ES-I3 (cell line): ENCODE measurements at regions not wholly inside any gene's neighbourhood (a gene's known extent, or its start where the extent isn't known, plus 50 kb on each side); places are given as distances from the start of the nearest gene placed in this dataset.

ENCODE experiments used
- H3K36me3 ChIP-seq: 2 replicates; pipeline ENCODE4 v1.6.1; 2013; ENCODE audit warnings: mild to moderate bottlenecking, low read length, control low read depth, moderate library complexity; ENCODE audit not compliant: insufficient read depth
- H3K4me1 ChIP-seq: 2 replicates; pipeline ENCODE4 v1.6.1; 2013; ENCODE audit warnings: mild to moderate bottlenecking, control low read depth, low read length; ENCODE audit not compliant: insufficient read depth
- H3K9ac ChIP-seq: 2 replicates; pipeline ENCODE4 v1.6.1; 2013; ENCODE audit warnings: low read depth, mild to moderate bottlenecking, low read length, moderate library complexity
- H3K9me3 ChIP-seq: 2 replicates; pipeline ENCODE4 v1.6.1; 2013; ENCODE audit warnings: mild to moderate bottlenecking, low read length, moderate library complexity; ENCODE audit not compliant: control insufficient read depth, insufficient read depth

DNA sequence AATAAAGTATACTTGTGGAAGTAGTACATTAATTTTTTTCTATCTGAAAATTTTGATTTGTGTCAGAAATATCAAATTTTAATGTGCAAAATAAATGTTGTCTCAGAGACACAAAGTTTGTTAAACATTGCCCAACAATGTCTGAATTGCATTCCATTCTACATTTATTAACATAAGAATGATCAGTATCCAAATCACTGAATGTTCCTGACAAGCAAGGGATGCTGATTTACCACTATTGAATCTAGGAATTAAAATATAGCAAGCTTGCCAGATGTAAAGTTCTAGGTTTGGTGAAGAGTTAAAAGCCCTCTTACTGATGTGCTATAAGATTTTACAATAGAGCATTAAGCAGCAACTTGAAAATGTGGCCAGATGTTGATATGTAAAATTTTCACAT lies 489.2 kb upstream of the CTSO start:
- H3K36me3 ChIP-seq = no peaks in the 10 kb centered on the region
- no peaks in the 10 kb centered on the region for H3K9me3 ChIP-seq
- H3K9ac ChIP-seq = no peak overlapping the region
- no peaks in the 10 kb centered on the region for H3K4me1 ChIP-seq

DNA sequence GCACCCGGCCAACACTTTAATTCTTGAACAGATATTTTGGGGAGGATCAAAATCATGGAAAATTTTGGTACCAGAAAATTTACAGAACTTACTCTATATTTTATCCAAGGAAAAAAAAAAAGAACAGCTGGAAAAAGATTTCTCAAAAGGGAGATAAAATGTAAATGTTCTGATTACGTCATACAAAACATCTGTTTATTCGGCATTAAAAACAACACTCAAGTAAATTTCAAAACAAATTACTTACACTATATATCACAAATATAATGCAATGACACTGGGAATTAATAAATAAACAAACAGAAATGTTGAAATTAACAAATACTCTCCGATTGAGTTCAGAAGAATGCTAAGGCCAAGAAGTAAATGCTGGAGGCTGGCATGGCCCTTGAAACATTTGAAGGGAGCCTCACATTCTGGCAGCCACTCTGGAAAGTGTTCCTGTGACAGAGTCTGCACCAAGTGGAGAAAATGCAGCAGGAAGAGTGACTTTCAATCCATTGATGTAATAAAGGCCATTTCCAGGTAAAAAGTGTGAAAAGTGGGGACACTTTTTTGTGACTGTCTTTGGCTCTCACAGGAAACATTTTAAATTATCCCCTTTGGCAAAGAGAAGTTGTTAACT lies 486.0 kb upstream of the CTSO start:
- Histone ChIP-seq H3K9ac (no peak overlapping the region), H3K4me1 (no peaks in the 10 kb centered on the region), H3K36me3 (no peaks in the 10 kb centered on the region), H3K9me3 (no peaks in the 10 kb centered on the region)

DNA sequence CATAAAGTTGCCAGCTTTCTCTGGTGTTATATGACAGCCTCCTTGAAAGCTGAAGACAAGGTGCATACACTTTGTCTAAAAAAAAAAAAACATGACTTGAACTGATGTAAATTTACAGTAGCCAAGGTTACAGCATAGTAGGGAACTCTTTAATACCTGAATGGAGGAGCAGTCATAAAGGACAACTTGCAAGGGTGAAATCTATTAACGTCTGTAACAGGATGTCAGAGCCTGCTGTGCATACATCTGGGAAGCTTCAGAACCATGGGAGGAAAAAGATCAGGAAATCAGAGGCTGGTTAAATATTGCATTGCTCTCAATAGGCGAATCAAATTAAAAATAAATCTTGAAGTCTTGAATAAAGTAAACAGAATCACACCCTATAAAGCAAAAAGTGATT lies 484.0 kb upstream of the CTSO start:
- Histone ChIP-seq H3K9me3 (no peaks in the 10 kb centered on the region), H3K36me3 (no peaks in the 10 kb centered on the region), H3K9ac (no peak overlapping the region), H3K4me1 (no peaks in the 10 kb centered on the region)

DNA sequence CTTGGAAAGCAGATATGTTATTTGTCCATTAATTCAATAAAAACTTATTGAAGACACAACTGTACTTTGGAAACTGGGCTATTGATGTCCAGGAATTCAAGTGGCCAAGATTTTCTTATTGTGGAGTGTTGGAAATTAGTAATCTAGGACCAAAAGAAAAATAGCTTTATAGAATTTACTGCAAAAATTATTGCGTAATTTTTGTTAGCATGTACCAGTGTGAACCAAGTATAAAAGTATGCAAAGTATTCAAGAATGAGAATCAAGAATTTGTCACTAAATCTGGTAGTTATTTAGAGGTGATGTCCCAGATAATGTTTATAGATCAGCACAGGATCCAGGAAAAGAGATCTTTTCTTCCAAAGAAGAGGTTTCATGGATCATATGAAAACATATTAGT lies 468.9 kb upstream of the CTSO start:
- no peaks in the 10 kb centered on the region for H3K4me1 ChIP-seq
- no peak overlapping the region for H3K9ac ChIP-seq
- H3K9me3 ChIP-seq = no peaks in the 10 kb centered on the region
- no peaks in the 10 kb centered on the region for H3K36me3 ChIP-seq

DNA sequence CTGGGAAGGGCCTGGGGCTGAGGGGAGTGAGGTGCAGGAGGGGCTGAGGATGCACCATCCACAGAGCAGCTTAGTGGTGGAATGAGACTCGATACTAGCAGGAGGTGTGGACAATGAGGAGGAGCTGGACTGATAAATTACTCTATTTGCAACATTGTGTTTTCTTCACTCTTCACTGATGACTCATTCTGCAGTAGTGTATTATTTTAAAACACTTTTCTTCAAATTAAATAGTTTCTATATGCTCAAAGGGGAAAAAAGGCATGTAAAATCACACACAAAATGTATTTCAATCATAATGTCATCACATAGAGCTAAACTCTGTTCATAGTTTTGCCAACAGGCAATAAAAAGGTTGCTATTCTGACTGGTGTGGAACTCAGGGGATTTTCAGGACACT lies 467.0 kb upstream of the CTSO start:
- Histone ChIP-seq H3K9me3 (no peaks in the 10 kb centered on the region), H3K4me1 (no peaks in the 10 kb centered on the region), H3K9ac (no peak overlapping the region), H3K36me3 (no peaks in the 10 kb centered on the region)

DNA sequence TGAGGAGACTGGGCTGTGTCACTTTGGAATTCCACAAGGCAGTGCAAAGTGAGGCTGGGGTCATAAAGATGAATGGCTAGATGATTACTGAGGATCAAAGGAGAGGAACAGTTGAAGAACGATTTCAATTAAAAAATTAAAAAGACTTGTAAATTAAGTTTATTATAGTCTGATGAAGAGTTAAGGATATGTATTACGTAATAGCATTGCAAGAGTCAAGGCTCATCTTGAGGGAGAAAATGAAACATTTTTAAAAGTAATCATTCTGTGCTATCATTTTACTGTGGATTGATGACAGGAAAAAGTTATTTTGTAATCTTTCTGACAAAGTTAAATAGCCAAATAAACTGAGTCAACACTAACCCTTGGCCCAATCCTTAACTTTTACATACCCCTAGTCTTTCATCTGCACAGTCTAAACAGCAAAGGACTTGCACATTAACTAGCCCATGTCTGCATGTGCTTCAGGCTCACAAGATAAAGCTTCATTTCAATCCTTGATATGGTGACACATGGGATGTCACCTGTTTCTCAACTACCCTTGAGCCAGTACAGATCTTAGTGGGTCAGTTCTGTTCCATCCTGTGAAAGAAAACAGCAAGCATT lies 465.5 kb upstream of the CTSO start:
- no peak overlapping the region for H3K9ac ChIP-seq
- no peaks in the 10 kb centered on the region for H3K9me3 ChIP-seq
- H3K36me3 ChIP-seq = no peaks in the 10 kb centered on the region
- H3K4me1 ChIP-seq = no peaks in the 10 kb centered on the region

DNA sequence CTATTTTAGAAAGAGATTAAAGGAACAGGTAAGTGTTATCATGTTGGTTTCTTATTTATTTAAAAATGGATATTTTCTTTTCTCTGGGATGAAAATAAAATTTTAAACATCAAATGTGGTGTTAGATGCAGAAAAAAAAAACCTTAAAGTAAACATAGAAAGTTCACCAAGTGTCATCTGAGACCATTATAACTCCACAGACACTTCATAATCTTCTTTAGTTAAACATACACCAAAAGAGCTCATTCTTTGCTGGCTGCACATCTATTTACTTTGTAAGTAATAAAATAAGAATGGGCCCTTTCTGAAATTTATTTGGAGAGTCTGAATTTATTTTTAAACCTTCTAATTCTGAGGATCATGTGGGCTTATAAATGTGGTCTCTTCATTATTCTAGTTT lies 460.7 kb upstream of the CTSO start:
- H3K9ac ChIP-seq = no peak overlapping the region
- no peaks in the 10 kb centered on the region for H3K9me3 ChIP-seq
- no peaks in the 10 kb centered on the region for H3K36me3 ChIP-seq

DNA sequence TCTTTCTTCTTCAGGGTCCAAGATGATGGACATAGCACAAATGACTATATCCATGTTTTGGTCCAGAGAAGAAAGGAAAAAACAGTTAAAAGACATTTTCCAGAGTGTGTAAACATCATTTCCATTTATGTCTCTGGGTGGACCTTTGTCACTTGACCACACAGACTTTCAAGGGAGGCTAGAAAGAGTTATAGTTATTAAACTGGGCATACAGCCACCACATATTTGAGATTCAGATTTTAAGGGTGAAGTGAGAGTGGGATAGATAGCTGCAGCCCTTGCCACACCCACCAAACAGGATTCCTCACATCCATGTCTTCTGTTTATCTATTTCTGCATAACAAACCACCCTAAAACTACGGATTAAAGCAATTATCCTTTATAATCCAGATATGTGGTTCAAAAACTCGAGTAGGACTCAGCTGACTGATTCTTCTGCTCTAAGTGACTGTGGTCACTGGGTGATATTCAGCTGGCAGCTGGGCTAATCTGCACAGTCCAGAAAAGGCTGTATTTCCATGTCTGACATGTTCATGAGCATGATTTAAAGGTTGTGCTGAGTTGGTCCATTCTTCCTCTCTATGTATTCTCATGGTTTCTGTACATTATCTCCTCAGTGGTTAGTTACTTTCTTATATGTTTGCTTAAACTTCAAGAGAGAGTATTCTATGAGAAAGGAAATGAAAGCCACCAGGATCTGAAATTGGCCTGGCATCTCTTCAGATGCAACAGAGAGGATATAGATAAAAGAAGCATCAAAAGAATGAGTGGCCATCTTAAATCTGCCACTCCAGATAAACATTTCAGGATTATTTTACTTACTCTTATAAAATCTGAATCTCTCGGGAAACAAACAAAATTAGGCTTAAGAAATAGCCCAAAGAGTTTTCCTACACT lies 459.8 kb upstream of the CTSO start:
- H3K36me3 ChIP-seq = no peaks in the 10 kb centered on the region
- H3K4me1 ChIP-seq = no peaks in the 10 kb centered on the region
- no peak overlapping the region for H3K9ac ChIP-seq
- H3K9me3 ChIP-seq = no peaks in the 10 kb centered on the region

More for the DNA sequence above, 460.7 kb upstream of the CTSO start:
- no peaks in the 10 kb centered on the region for H3K4me1 ChIP-seq

DNA sequence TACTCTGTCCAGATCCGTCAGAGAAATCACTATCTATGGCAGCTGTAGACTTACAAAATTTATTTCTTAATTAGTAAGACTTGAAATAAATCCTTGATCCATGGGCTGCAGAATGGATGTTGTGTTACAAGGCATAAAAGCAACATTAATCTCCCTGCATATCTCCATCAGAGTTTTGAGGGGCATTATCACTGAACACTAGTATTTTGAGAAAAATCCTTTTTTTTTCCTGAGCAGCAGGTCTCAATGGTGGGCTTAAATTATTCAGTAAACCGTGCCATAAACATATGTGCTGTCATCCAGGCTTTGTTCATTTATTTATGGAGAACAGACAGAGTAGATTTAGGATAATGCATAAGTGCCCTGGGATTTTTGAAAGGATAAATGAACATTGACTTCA lies 457.9 kb upstream of the CTSO start:
- no peak overlapping the region for H3K9ac ChIP-seq
- H3K4me1 ChIP-seq = no peaks in the 10 kb centered on the region
- H3K9me3 ChIP-seq = no peaks in the 10 kb centered on the region; the same call in 1 of the 2 replicates
- no peaks in the 10 kb centered on the region for H3K36me3 ChIP-seq

DNA sequence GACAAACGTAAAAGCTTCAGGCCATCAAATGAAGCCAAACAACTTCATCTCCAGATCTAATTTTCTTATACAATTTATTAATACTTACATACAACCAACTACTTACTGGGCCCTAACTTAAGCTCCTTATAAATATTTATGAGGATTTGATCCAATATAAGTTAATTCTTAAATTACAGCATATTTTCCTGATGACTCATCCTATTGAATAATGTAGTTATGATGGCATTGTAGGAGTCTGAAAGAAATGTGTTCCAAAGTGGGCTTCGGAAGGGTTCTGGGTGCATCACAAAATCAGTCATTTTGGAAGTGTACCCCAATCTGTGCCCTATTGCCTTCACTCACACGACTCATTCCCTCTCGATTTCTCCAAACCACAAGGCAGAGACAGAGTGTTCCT lies 455.1 kb upstream of the CTSO start:
- Histone ChIP-seq H3K36me3 (no peaks in the 10 kb centered on the region), H3K9me3 (no peaks in the 10 kb centered on the region; the same call in 1 of the 2 replicates), H3K4me1 (no peaks in the 10 kb centered on the region), H3K9ac (no peak overlapping the region)

DNA sequence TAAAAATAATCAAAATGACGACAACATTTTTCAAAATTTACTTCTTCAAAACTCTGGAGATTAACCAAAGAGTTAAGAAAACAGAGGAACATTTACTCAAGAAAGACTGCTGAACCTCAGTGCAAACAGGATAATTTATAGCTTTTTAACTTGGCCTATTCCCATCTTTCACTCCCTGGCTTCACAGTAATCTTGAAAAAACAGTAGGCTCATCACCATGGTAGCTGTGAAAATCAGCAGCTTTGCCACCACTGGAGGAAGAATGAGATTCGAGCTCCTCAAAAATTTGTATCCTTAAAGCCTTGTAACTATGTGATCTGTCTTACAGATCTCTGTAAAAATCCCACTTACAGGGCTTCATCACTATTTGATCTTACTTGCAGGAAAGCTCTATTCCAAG lies 447.7 kb upstream of the CTSO start:
- Histone ChIP-seq H3K9me3 (peaks cover 4% of the 10 kb centered on the region; the same call in 1 of the 2 replicates), H3K9ac (no peak overlapping the region), H3K4me1 (no peaks in the 10 kb centered on the region), H3K36me3 (no peaks in the 10 kb centered on the region)

DNA sequence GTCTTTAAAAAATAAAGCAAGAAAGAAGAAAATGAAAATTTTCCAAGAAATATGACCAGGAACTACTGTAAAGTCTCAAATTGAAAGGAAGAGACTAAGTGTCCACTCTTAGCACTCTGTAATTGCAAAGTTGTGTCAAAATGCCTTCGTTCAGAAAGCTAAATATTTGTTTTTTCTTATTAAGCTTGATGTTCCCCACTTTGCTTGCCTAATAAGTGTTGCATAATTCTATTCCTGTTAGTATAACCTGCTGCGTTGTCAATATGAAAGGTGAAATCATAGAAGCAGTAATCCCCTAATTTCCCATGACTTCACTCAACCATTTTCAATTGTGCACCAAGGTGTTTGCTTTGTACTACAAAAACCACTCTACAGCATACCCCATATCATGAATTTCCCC lies 442.9 kb upstream of the CTSO start:
- no peaks in the 10 kb centered on the region for H3K36me3 ChIP-seq
- no peak overlapping the region for H3K9ac ChIP-seq
- H3K9me3 ChIP-seq = no peaks in the 10 kb centered on the region
- H3K4me1 ChIP-seq = no peaks in the 10 kb centered on the region

DNA sequence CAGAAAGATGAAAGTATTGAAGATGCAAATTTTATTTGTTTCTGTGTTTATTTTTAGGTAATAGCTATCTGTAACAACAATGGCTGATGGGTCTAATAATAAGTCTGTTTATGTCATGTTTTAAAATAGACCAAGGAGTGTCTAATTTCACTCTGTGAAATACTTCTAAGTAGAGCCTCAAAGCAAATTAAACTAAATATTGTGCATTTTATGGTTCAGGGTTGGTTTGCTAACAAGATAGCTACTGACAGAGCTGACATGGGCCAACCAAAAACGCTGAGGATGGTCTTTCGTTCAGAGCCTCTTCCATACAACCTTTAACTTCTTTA lies 437.6 kb upstream of the CTSO start:
- Histone ChIP-seq H3K4me1 (peaks cover 4% of the 10 kb centered on the region), H3K36me3 (no peaks in the 10 kb centered on the region), H3K9ac (no peak overlapping the region), H3K9me3 (no peaks in the 10 kb centered on the region)

DNA sequence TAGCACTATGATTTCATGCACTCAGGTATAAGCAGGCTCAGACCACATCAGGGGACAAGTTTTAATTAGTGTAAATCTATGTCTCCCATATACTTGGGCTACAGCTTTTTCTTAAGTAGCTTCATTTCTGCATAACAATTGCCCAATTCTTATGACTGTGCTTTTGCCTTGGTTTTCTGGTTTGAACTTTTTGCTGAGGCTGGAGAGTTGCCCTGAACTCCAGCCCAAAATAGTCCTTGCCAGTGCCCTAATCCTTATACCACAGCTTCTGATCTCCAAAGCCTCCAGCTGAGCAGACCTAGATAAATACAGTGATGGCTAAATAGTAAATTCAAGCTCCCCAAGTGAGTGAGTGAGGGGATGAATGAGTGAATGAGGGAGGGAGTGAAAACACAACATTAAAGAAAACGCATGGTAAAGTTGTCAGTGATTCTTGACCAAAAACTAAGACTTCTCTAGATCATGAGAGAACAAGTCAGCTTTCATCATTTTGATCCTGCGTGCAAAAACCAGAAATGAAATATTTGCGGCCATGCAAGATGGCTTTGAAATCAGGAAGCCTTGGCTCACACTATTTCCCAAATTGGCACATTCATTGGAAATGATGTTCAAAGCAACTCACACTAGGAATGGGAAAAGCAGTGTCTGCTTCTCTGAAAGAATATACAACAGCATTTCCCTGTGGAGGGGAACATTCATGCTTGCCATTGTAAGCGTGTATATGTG lies 437.1 kb upstream of the CTSO start:
- Histone ChIP-seq H3K36me3 (no peaks in the 10 kb centered on the region), H3K9ac (no peak overlapping the region), H3K9me3 (no peaks in the 10 kb centered on the region), H3K4me1 (peaks cover 4% of the 10 kb centered on the region)
